SK-N-SH (cell line): ENCODE measurements at regions not wholly inside any gene's neighbourhood (a gene's known extent, or its start where the extent isn't known, plus 50 kb on each side); places are given as distances from the start of the nearest gene placed in this dataset.

Experiments used
- CTCF ChIA-PET: fragments of 300-600, 350-600 bp; formaldehyde crosslinking; extraction: SDS; loops from one replicate; lab custom pipeline; 2021; lab: Yijun Ruan, JAX
- POLR2A ChIA-PET: fragments of 350-600 bp; sonication (Branson Sonifier 250); formaldehyde crosslinking; extraction: SDS; loops from one replicate; lab custom pipeline; 2020; ENCODE audit warnings: antibody characterized with exemption, inconsistent platforms; lab: Yijun Ruan, JAX
- DNase-seq: peaks from one replicate; pipeline ENCODE4 v3.0.0; 2012
- H2AFZ ChIP-seq: fragments of 200-600 bp; sonication (generic); 2 replicates; pipeline ENCODE4 v1.8.1; 2016; ENCODE audit warnings: antibody characterized with exemption, mild to moderate bottlenecking, low read depth
- H3F3A ChIP-seq: fragments of 200-600 bp; sonication (generic); replicated peaks from 2 replicates; pipeline ENCODE3; 2016; ENCODE audit warnings: antibody characterized with exemption, mild to moderate bottlenecking; ENCODE audit not compliant: insufficient read depth
- H3K27ac ChIP-seq, 2 experiments: fragments of 200-500 bp in 1 of 2; fragments of 200-600 bp in 1 of 2; sonication (Bioruptor generic) in 1 of 2; sonication (generic), shearing (Covaris generic) in 1 of 2; 2 replicates each; pipeline versions ENCODE4 v1.5.1 to v1.6.1; 2014 to 2016; ENCODE audit warnings: low read depth in 2 of 2, inconsistent platforms in 1 of 2, low read length in 1 of 2, mild to moderate bottlenecking in 1 of 2, mixed read lengths in 1 of 2
- H3K27me3 ChIP-seq: fragments of 200-600 bp; sonication (generic), shearing (Covaris generic); 2 replicates; pipeline ENCODE4 v1.6.1; 2016; ENCODE audit warnings: mixed run types; ENCODE audit not compliant: insufficient read depth
- H3K36me3 ChIP-seq, 2 experiments: fragments of 200-500 bp in 1 of 2; fragments of 200-600 bp in 1 of 2; sonication (Bioruptor generic) in 1 of 2; sonication (generic) in 1 of 2; replicated peaks in 1 of 2; 2 replicates each; pipeline versions ENCODE3 to v1.5.1; 2014 to 2016; ENCODE audit warnings: low read length in 1 of 2, mild to moderate bottlenecking in 1 of 2; ENCODE audit not compliant: insufficient read depth in 2 of 2, control insufficient read depth in 1 of 2
- H3K4me1 ChIP-seq, 2 experiments: fragments of 200-500 bp in 1 of 2; fragments of 200-600 bp in 1 of 2; sonication (Bioruptor generic) in 1 of 2; sonication (generic), shearing (Covaris generic) in 1 of 2; 2 replicates each; pipeline versions ENCODE4 v1.5.1 to v1.6.1; 2014 to 2016; ENCODE audit warnings: low read depth in 1 of 2, low read length in 1 of 2, mixed run types in 1 of 2; ENCODE audit not compliant: insufficient read depth in 2 of 2, control insufficient read depth in 1 of 2
- H3K4me2 ChIP-seq: fragments of 200-600 bp; sonication (generic), shearing (Covaris generic); 2 replicates; pipeline ENCODE4 v1.6.1; 2017; ENCODE audit warnings: mixed run types
- H3K4me3 ChIP-seq, 2 experiments: fragments of 200-500 bp in 1 of 2; fragments of 200-600 bp in 1 of 2; sonication (Bioruptor generic) in 1 of 2; sonication (generic), shearing (Covaris generic) in 1 of 2; 2 replicates each; pipeline versions ENCODE4 v1.5.1 to v1.8.1; 2014 to 2016; ENCODE audit warnings: low read depth in 2 of 2, inconsistent platforms in 1 of 2, low read length in 1 of 2, mild to moderate bottlenecking in 1 of 2, mixed read lengths in 1 of 2, moderate library complexity in 1 of 2
- H3K79me2 ChIP-seq: fragments of 200-600 bp; sonication (generic); 2 replicates; pipeline ENCODE4 v1.8.1; 2017; ENCODE audit warnings: mild to moderate bottlenecking; ENCODE audit not compliant: insufficient read depth
- H3K9ac ChIP-seq: fragments of 200-600 bp; sonication (generic); 2 replicates; pipeline ENCODE4 v1.6.1; 2017; ENCODE audit warnings: mixed run types
- H3K9me2 ChIP-seq: fragments of 200-600 bp; sonication (generic); 2 replicates; pipeline ENCODE4 v1.6.1; 2017; ENCODE audit warnings: mixed run types
- H3K9me3 ChIP-seq: fragments of 200-600 bp; sonication (generic); 2 replicates; pipeline ENCODE4 v1.6.1; 2017; ENCODE audit warnings: mixed run types, mild to moderate bottlenecking, moderate library complexity
- H4K20me1 ChIP-seq: fragments of 200-600 bp; sonication (generic); 2 replicates; pipeline ENCODE4 v1.6.1; 2017; ENCODE audit warnings: mild to moderate bottlenecking, mixed run types; ENCODE audit not compliant: insufficient read depth
- CHD2 ChIP-seq: fragments of 150-350 bp; IDR thresholded peaks from 2 replicates; pipeline ENCODE4 v1.6.1; 2018; ENCODE audit warnings: low read length; ENCODE audit not compliant: partially characterized antibody
- ELF1 ChIP-seq: IDR thresholded peaks from 2 replicates; pipeline ENCODE4 v1.4.0; 2012
- FOXJ3 ChIP-seq: sonication (generic); formaldehyde crosslinking; IDR thresholded peaks from 2 replicates; pipeline ENCODE4 v1.5.1; 2020; ENCODE audit warnings: mild to moderate bottlenecking, missing genetic modification reagents
- FOXM1 ChIP-seq: IDR thresholded peaks from 2 replicates; pipeline ENCODE4 v1.4.0; 2012; ENCODE audit warnings: low read depth, mild to moderate bottlenecking
- GATA2 ChIP-seq: sonication (generic); formaldehyde crosslinking; IDR thresholded peaks from 2 replicates; pipeline ENCODE4 v1.5.0; 2020; ENCODE audit warnings: mild to moderate bottlenecking, missing genetic modification reagents
- NRF1 ChIP-seq: IDR thresholded peaks from 2 replicates; pipeline ENCODE4 v1.6.1; 2012; ENCODE audit warnings: low read depth, mild to moderate bottlenecking, low read length
- POLR2AphosphoS5 ChIP-seq: IDR thresholded peaks from 2 replicates; pipeline ENCODE4 v1.6.1; 2012; ENCODE audit warnings: low read depth, low read length
- RAD21 ChIP-seq: IDR thresholded peaks from 2 replicates; pipeline ENCODE4 v1.6.1; 2012; ENCODE audit warnings: mild to moderate bottlenecking, low read length
- RXRA ChIP-seq: IDR thresholded peaks from 2 replicates; pipeline ENCODE4 v1.4.0; 2012; ENCODE audit warnings: low read depth, mild to moderate bottlenecking, borderline replicate concordance
- YY1 ChIP-seq: IDR thresholded peaks from 2 replicates; pipeline ENCODE4 v1.4.0; 2012; ENCODE audit warnings: low read depth, mild to moderate bottlenecking
- WGBS: methylation state at CpG from one replicate; pipeline ENCODE4 v1.1.6; 2017; ENCODE audit warnings: low lambda C conversion rate; 5-methylcytosine and 5-hydroxymethylcytosine counted together
- TF ChIP-seq, protein P1 (sequence below): fragments of 150-350 bp; IDR thresholded peaks from 2 replicates; pipeline ENCODE4 v1.6.1; 2016; ENCODE audit warnings: mild to moderate bottlenecking, low read depth, low read length
- TF ChIP-seq, protein P2 (sequence below): IDR thresholded peaks from 2 replicates; pipeline ENCODE4 v1.4.0; 2012; ENCODE audit warnings: low read depth, borderline replicate concordance
- TF ChIP-seq, protein P3 (sequence below): IDR thresholded peaks from 2 replicates; pipeline ENCODE4 v1.4.0; 2012; ENCODE audit warnings: low read depth, borderline replicate concordance
- TF ChIP-seq, protein P4 (sequence below): IDR thresholded peaks from 2 replicates; pipeline ENCODE4 v1.4.0; 2012; ENCODE audit warnings: low read depth

DNA sequence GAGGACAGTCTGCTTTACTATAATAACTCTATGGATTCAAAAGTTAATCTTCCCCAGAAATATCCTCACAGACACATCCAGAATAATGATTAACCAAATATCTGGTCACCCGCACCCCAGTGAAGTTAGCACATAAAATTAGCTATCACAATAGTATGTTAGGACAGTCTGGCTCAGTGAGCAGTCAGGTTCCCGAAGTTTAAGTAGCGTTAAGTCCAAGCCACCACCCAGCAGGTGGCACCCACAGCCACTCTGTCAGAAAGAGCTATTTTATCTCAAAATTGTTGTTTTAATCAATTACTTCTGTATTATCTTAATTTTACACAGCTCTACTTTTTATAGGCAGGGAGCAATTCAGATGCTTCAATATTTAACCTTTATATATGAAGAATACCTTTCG, 537.5 kb downstream of the MBD2 start:
- no peaks in the 10 kb centered on the region for H3K27me3 ChIP-seq
- no peaks in the 10 kb centered on the region for H3K4me1 ChIP-seq
- no peak overlapping the region for H3K4me3 ChIP-seq
- CTCF ChIA-PET, result interaction anchor here (0.5 to 2.0 kb wide), 6 partner anchors 13 to 818 kb away, joined by 3 to 10 read pairs (median 3); no protein-coding TSS in a partner anchor
- no peaks in the 10 kb centered on the region for H3K9me3 ChIP-seq
- no peaks in the 10 kb centered on the region for H3F3A ChIP-seq
- 31% methylated on average over 4 of the region's 4 CpGs for WGBS
- no peak overlapping the region for H3K27ac ChIP-seq
- TF ChIP-seq, protein P1, sequence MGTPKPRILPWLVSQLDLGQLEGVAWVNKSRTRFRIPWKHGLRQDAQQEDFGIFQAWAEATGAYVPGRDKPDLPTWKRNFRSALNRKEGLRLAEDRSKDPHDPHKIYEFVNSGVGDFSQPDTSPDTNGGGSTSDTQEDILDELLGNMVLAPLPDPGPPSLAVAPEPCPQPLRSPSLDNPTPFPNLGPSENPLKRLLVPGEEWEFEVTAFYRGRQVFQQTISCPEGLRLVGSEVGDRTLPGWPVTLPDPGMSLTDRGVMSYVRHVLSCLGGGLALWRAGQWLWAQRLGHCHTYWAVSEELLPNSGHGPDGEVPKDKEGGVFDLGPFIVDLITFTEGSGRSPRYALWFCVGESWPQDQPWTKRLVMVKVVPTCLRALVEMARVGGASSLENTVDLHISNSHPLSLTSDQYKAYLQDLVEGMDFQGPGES, result no peak
- TF ChIP-seq RAD21, result peak; percentile 17; the same call in 1 of the 2 replicates
- no peak for TF ChIP-seq POLR2AphosphoS5
- no peak for TF ChIP-seq ELF1
- TF ChIP-seq, all 33 proteins: peak for 1
- Histone ChIP-seq H3K4me2 (no peak overlapping the region), H2AFZ (no peak overlapping the region), H3K9ac (no peak overlapping the region), H3K36me3 (no peaks in the 10 kb centered on the region), H3K9me2 (no peaks in the 10 kb centered on the region), H3K79me2 (no peaks in the 10 kb centered on the region), H4K20me1 (no peaks in the 10 kb centered on the region)
- POLR2A ChIA-PET, result no interaction called here
- no peak for DNase-seq

DNA sequence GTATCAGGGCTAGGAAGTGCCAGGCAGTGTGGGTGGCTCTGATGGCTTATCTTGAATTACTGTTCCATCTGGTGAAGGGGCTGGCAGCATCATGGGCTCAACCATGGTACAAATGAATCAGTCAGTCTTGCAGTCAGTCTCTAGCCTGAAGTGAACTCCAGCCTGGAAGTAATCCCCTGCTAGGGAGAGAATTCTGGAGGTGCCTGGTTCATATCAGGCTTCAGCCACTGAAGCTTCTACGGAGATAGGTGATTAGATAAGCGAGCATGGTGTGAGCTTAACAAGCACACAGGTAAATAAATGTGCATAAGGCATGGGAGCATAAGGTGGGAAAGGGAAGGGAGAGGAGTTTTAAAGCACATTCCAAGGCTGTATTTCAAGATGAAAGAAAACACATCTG, 541.7 kb downstream of the MBD2 start:
- Histone ChIP-seq H4K20me1 (no peaks in the 10 kb centered on the region), H3K4me1 (no peaks in the 10 kb centered on the region), H2AFZ (no peak overlapping the region), H3K4me2 (no peak overlapping the region), H3K36me3 (no peaks in the 10 kb centered on the region), H3K9me3 (no peaks in the 10 kb centered on the region), H3K4me3 (no peak overlapping the region), H3K9me2 (no peaks in the 10 kb centered on the region), H3K9ac (no peak overlapping the region), H3K27me3 (no peaks in the 10 kb centered on the region), H3F3A (no peaks in the 10 kb centered on the region), H3K27ac (no peak overlapping the region), H3K79me2 (no peaks in the 10 kb centered on the region)
- WGBS, result 33% methylated on average over 2 of the region's 2 CpGs
- ChIA-PET CTCF (no interaction called here), POLR2A (no interaction called here)
- no peak for TF ChIP-seq GATA2 (CRISPR knock-in tag)
- TF ChIP-seq, protein P2, sequence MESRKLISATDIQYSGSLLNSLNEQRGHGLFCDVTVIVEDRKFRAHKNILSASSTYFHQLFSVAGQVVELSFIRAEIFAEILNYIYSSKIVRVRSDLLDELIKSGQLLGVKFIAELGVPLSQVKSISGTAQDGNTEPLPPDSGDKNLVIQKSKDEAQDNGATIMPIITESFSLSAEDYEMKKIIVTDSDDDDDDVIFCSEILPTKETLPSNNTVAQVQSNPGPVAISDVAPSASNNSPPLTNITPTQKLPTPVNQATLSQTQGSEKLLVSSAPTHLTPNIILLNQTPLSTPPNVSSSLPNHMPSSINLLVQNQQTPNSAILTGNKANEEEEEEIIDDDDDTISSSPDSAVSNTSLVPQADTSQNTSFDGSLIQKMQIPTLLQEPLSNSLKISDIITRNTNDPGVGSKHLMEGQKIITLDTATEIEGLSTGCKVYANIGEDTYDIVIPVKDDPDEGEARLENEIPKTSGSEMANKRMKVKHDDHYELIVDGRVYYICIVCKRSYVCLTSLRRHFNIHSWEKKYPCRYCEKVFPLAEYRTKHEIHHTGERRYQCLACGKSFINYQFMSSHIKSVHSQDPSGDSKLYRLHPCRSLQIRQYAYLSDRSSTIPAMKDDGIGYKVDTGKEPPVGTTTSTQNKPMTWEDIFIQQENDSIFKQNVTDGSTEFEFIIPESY, result no peak
- no peak for TF ChIP-seq POLR2AphosphoS5
- no peak for TF ChIP-seq RXRA
- TF ChIP-seq, protein P3, sequence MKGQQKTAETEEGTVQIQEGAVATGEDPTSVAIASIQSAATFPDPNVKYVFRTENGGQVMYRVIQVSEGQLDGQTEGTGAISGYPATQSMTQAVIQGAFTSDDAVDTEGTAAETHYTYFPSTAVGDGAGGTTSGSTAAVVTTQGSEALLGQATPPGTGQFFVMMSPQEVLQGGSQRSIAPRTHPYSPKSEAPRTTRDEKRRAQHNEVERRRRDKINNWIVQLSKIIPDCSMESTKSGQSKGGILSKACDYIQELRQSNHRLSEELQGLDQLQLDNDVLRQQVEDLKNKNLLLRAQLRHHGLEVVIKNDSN, result no peak
- TF ChIP-seq ELF1, result no peak
- TF ChIP-seq, protein P4, sequence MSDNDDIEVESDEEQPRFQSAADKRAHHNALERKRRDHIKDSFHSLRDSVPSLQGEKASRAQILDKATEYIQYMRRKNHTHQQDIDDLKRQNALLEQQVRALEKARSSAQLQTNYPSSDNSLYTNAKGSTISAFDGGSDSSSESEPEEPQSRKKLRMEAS, result no peak
- TF ChIP-seq NRF1, result no peak
- TF ChIP-seq CHD2, result no peak
- TF ChIP-seq FOXM1, result no peak
- no peak for TF ChIP-seq YY1
- no peak for TF ChIP-seq FOXJ3 (CRISPR knock-in tag)
- DNase-seq, result no peak
